ENCODE measurements at regions not wholly inside any gene's neighbourhood (a gene's known extent, or its start where the extent isn't known, plus 50 kb on each side); places are given as distances from the start of the nearest gene placed in this dataset.

DNA sequence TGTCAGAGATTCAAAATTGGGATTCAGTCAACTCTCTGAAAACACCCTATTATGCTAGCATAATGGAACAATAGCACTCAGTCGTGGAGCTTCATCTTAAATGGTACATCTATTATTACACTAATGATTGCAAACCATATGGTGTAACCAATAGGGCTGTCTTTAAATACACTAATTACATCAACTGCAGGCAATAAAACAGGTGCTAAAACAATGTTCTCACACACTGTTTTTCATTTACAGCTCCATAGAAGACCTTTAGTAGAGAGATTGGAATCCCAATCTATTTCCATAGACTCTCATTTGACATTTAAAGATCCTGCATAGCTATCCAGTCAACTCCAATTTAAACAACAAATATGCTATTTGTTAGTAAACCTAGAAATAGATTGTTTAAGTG lies 1917.4 kb downstream of the OLFM4 start:
- TF ChIP-seq, protein P1, sequence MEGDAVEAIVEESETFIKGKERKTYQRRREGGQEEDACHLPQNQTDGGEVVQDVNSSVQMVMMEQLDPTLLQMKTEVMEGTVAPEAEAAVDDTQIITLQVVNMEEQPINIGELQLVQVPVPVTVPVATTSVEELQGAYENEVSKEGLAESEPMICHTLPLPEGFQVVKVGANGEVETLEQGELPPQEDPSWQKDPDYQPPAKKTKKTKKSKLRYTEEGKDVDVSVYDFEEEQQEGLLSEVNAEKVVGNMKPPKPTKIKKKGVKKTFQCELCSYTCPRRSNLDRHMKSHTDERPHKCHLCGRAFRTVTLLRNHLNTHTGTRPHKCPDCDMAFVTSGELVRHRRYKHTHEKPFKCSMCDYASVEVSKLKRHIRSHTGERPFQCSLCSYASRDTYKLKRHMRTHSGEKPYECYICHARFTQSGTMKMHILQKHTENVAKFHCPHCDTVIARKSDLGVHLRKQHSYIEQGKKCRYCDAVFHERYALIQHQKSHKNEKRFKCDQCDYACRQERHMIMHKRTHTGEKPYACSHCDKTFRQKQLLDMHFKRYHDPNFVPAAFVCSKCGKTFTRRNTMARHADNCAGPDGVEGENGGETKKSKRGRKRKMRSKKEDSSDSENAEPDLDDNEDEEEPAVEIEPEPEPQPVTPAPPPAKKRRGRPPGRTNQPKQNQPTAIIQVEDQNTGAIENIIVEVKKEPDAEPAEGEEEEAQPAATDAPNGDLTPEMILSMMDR (IDR thresholded peaks at IDR 0.05): no peak
- no peak for TF ChIP-seq POLR2A (IDR thresholded peaks at IDR 0.05)

Data from thyroid gland (tissue), 4 donors.